GM18499 (cell line): ENCODE measurements at regions not wholly inside any gene's neighbourhood (a gene's known extent, or its start where the extent isn't known, plus 50 kb on each side); places are given as distances from the start of the nearest gene placed in this dataset.
A peak's percentile ranks its signal among the peaks of the same experiment; 100 is the strongest.

Experiments
- ATAC-seq: cut with Tn5 transposase; IDR thresholded peaks from one replicate; pipeline ENCODE4 v1.9.1; 2021; ENCODE audit warnings: moderate number of reproducible peaks; ENCODE audit not compliant: insufficient read depth, unreplicated experiment

- no peak for ATAC-seq
These were observed 157.4 kb upstream of the PUM3 start for GRCh38 chr9:3001311-3001710.

GRCh38 chr9:2992427-2992826 is 148.5 kb upstream of the PUM3 start:
- no peak for ATAC-seq

- no peak for ATAC-seq
These were observed 147.4 kb upstream of the PUM3 start for GRCh38 chr9:2991292-2991691.

GRCh38 chr9:2987679-2988078 is 143.8 kb upstream of the PUM3 start:
- no peak for ATAC-seq

GRCh38 chr9:2985343-2985742 is 141.4 kb upstream of the PUM3 start:
- ATAC-seq, result no peak

GRCh38 chr9:2984491-2984890 is 140.6 kb upstream of the PUM3 start:
- no peak for ATAC-seq

- ATAC-seq, result no peak
These were observed 136.2 kb upstream of the PUM3 start for GRCh38 chr9:2979957-2980610.

- no peak for ATAC-seq
These were observed 128.6 kb upstream of the PUM3 start for GRCh38 chr9:2972475-2972874.

GRCh38 chr9:2970864-2971263 is 127.0 kb upstream of the PUM3 start:
- no peak for ATAC-seq

- no peak for ATAC-seq
These were observed 123.9 kb upstream of the PUM3 start for GRCh38 chr9:2967766-2968165.

GRCh38 chr9:2966565-2967300 is 122.8 kb upstream of the PUM3 start:
- no peak for ATAC-seq

- no peak for ATAC-seq
These were observed 120.6 kb upstream of the PUM3 start for GRCh38 chr9:2964470-2964869.

GRCh38 chr9:2963307-2963706 is 119.4 kb upstream of the PUM3 start:
- ATAC-seq, result no peak

- ATAC-seq, result peak; percentile 42
These were observed 118.7 kb upstream of the PUM3 start for GRCh38 chr9:2962471-2963172.

GRCh38 chr9:2958219-2958618 is 114.3 kb upstream of the PUM3 start:
- ATAC-seq, result no peak

GRCh38 chr9:2957656-2958200 is 113.8 kb upstream of the PUM3 start:
- ATAC-seq, result no peak

- no peak for ATAC-seq
These were observed 111.7 kb upstream of the PUM3 start for GRCh38 chr9:2955575-2955974.

GRCh38 chr9:2939368-2939767 is 95.5 kb upstream of the PUM3 start:
- ATAC-seq, result no peak

- ATAC-seq, result no peak
These were observed 92.3 kb upstream of the PUM3 start for GRCh38 chr9:2936221-2936620.

- no peak for ATAC-seq
These were observed 91.0 kb upstream of the PUM3 start for GRCh38 chr9:2934883-2935282.

GRCh38 chr9:2934241-2934650 is 90.4 kb upstream of the PUM3 start:
- ATAC-seq, result no peak
